Fibroblast of mammary gland (primary cell): ENCODE measurements at regions not wholly inside any gene's neighbourhood (a gene's known extent, or its start where the extent isn't known, plus 50 kb on each side); places are given as distances from the start of the nearest gene placed in this dataset.

Experiments
- DNase-seq: peaks from one replicate; pipeline ENCODE4 v3.0.0-alpha.2; 2010; ENCODE audit warnings: low read depth
- H3K4me3 ChIP-seq: 2 replicates; pipeline ENCODE4 v1.5.1; 2011; ENCODE audit warnings: low read depth, mild to moderate bottlenecking, low read length, moderate library complexity; ENCODE audit not compliant: control insufficient read depth
- TF ChIP-seq, protein P1 (sequence below): conservative IDR thresholded peaks from 2 replicates; pipeline ENCODE4 v1.5.1; 2011; ENCODE audit warnings: low read depth, low read length, inconsistent platforms; ENCODE audit not compliant: control insufficient read depth, insufficient read depth

DNA sequence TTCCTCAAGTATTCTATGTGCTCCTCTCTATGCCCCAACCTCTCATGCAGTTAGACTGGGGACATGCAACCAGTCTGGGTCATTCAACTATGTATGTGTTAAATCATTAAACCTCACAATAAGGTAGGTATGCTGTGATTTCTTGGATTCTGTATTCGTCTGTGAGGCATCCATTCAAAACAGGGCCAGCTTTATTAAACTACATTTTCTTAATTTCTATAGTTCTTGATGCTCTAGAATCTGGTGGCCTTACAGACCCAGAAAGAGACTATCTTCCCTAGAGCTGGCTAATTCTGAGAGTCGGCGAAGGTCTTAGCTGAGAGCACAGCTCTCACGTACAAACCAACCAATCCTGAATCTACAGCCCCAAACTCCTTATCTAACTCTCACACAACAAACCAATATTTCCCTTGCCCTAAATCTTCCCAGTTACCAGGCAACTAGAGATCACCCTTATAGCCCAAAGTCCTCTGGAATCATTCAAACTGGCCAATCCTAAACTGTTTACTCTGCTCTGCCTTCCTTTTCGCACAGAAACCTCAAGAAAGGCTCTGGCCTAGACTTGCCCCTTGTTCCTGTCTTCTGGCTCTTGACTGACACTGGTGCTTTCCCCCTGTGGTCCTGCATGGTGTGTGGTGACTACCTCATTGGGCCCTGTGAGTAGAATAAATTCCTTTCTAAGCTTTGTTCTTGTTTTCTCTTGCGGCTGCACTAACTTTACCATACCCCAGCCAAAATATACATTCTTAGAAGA, 203.5 kb upstream of the TET2 start:
- DNase-seq = no peak
- TF ChIP-seq, protein P1, sequence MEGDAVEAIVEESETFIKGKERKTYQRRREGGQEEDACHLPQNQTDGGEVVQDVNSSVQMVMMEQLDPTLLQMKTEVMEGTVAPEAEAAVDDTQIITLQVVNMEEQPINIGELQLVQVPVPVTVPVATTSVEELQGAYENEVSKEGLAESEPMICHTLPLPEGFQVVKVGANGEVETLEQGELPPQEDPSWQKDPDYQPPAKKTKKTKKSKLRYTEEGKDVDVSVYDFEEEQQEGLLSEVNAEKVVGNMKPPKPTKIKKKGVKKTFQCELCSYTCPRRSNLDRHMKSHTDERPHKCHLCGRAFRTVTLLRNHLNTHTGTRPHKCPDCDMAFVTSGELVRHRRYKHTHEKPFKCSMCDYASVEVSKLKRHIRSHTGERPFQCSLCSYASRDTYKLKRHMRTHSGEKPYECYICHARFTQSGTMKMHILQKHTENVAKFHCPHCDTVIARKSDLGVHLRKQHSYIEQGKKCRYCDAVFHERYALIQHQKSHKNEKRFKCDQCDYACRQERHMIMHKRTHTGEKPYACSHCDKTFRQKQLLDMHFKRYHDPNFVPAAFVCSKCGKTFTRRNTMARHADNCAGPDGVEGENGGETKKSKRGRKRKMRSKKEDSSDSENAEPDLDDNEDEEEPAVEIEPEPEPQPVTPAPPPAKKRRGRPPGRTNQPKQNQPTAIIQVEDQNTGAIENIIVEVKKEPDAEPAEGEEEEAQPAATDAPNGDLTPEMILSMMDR = no peak
- no peak overlapping the region for H3K4me3 ChIP-seq

DNA sequence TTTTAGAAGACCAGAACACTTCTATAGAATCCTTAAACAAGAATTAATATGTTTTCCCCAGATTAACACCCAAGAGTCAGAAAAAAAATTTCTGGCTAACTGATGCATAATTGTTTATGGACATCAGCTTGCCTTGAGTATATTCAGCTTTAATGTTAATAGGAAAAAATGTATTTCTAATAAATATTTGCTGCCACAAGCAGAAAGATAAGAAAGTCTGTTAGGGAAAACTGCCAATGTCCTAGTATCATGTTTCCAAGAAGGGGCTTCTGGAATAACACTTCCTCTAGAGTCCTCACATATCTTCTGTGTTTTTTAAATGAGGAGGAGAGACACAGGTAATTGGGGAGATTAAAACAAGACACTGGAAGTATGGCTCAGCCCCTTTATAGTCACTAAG, 202.1 kb upstream of the TET2 start:
- TF ChIP-seq, protein P1 = no peak
- H3K4me3 ChIP-seq = no peak overlapping the region
- DNase-seq = no peak

DNA sequence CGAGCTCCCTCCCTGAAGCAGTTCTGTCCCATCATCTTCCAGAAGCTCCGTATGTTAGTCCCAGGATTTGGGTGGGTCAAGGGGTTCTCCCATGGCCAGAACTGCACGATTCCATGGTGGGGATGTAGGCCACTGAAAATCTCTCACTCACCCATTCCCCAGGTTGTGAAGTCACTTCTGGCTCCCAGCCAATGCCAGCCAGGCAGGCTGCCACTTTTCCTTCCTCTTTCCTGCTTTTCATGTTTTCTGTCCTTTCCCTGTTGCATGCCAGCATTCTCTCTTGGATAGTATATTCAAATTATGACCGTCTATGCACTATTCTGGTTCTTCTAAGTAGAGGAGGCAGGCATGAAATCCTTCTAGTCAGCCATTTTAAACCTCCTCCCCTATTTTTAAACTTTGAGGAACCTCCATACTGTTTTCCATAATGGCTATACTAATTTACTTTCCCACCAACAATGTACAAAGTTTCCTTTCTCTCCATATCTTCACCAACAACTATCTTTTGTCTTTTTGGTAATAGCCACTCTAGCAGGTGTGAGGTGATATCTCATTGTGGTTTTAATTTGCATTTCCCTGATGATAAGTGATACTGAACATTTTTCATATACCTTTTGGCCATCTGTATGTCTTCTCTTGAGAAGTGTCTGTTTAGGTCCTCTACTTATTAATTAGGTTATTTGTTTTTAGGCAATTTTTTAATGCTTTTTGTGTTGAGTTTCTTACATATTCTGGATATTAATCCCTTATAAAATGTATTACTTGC, 182.1 kb upstream of the TET2 start:
- TF ChIP-seq, protein P1 = no peak
- no peak overlapping the region for H3K4me3 ChIP-seq
- DNase-seq = no peak

DNA sequence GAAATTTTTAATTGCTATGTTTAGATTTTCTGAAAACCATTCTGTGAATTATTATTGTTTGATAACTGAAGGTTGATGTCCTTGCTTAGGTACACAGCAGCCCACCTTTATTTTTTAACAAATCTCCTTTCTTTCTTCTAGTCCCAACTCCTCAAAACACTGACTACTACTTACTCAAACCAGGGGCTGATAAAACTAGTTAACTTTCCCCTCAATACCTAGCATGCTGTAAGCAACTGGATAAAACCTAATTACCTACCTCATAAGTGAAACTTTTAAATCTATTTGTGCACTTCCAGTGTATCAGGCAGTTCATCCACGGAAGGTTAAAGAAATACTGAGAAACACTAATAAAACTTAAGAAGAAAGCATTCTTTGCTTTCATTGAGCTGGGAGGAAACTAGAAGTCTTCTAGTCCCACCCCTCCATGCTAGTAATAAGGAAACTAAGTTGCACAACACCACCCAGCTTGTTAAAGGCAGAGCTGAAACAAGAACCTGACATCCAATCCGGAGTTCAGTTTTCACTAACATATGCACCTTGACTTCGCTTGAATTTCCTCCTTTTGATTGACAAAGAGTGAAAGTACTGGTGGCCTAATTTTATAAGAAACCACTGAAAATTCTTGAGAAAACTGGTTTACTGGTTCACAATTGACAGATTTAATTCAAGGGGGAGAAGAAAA, 180.2 kb upstream of the TET2 start:
- H3K4me3 ChIP-seq = no peak overlapping the region
- DNase-seq = no peak

DNA sequence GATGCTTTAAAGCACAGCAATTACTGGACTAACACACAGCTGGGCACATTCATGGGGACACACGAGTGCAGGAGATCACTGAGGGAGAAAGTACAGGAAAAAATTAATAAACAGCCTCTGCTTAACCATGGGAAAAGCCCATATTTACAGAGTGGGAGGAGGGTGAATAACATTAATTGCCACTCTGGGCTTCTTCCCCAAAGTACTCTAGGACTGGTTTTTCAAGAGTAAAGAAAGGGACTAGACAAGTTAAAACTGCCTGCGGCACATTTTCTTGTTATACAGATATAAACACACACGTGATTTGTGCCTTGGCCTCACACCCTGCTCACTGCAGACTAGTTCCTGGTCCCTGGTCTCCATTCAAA, 179.7 kb upstream of the TET2 start:
- no peak overlapping the region for H3K4me3 ChIP-seq
- TF ChIP-seq, protein P1 = no peak
- no peak for DNase-seq

More for the DNA sequence above, 180.2 kb upstream of the TET2 start:
- TF ChIP-seq, protein P1 = no peak

GRCh38 chr4:104969394-104970082, 177.1 kb upstream of the TET2 start:
- no peak overlapping the region for H3K4me3 ChIP-seq
- no peak for DNase-seq
- TF ChIP-seq, protein P1 = no peak
